PC-3 (cell line): ENCODE measurements at regions not wholly inside any gene's neighbourhood (a gene's known extent, or its start where the extent isn't known, plus 50 kb on each side); places are given as distances from the start of the nearest gene placed in this dataset.

Experiments
- EZH2 ChIP-seq: fragments of 300-600 bp; sonication (generic); IDR thresholded peaks from one replicate; pipeline ENCODE4 v1.6.1; 2017; ENCODE audit warnings: antibody characterized with exemption, mild to moderate bottlenecking, low read length; ENCODE audit not compliant: unreplicated experiment
- EZH2phosphoT487 ChIP-seq: fragments of 300-600 bp; sonication (generic); IDR thresholded peaks from 2 replicates; pipeline ENCODE4 v1.6.1; 2018; ENCODE audit warnings: mild to moderate bottlenecking, antibody characterized with exemption, low read length, borderline replicate concordance
- TF ChIP-seq, protein P1 (sequence below): fragments of 300-600 bp; sonication (generic); conservative IDR thresholded peaks from 2 replicates; pipeline ENCODE4 v1.5.1; 2017; ENCODE audit warnings: antibody characterized with exemption, low read depth, mild to moderate bottlenecking, low read length

GRCh38 chr14:104352493-104353220, 214.3 kb downstream of the KIF26A start:
- TF ChIP-seq, protein P1, sequence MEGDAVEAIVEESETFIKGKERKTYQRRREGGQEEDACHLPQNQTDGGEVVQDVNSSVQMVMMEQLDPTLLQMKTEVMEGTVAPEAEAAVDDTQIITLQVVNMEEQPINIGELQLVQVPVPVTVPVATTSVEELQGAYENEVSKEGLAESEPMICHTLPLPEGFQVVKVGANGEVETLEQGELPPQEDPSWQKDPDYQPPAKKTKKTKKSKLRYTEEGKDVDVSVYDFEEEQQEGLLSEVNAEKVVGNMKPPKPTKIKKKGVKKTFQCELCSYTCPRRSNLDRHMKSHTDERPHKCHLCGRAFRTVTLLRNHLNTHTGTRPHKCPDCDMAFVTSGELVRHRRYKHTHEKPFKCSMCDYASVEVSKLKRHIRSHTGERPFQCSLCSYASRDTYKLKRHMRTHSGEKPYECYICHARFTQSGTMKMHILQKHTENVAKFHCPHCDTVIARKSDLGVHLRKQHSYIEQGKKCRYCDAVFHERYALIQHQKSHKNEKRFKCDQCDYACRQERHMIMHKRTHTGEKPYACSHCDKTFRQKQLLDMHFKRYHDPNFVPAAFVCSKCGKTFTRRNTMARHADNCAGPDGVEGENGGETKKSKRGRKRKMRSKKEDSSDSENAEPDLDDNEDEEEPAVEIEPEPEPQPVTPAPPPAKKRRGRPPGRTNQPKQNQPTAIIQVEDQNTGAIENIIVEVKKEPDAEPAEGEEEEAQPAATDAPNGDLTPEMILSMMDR, result no peak
- TF ChIP-seq EZH2 (no peak), EZH2phosphoT487 (no peak)
